ENCODE measurements at regions not wholly inside any gene's neighbourhood (a gene's known extent, or its start where the extent isn't known, plus 50 kb on each side); places are given as distances from the start of the nearest gene placed in this dataset.

GRCh38 chr5:57710126-57710525, 227.5 kb upstream of the ACTBL2 start:
- Histone ChIP-seq H3K27me3 (ENCODE audit: insufficient read depth, low read length) (no peaks in the 10 kb centered on the region), H3K4me3 (ENCODE audit: low read depth, low read length, poor library complexity, severe bottlenecking) (no peak overlapping the region), H3K9me2 (ENCODE audit: low read depth, low read length) (no peaks in the 10 kb centered on the region), H3K36me3 (ENCODE audit: insufficient read depth, low read length) (no peaks in the 10 kb centered on the region), H3F3A (ENCODE audit: insufficient read depth, low read length) (no peaks in the 10 kb centered on the region), H2AFZ (ENCODE audit: low read length) (no peak overlapping the region), H3K4me2 (ENCODE audit: low read length) (no peak overlapping the region), H3K79me2 (ENCODE audit: insufficient read depth, low read length) (no peaks in the 10 kb centered on the region), H3K27ac (ENCODE audit: low read depth, low read length, poor library complexity, severe bottlenecking) (no peak overlapping the region), H4K20me1 (ENCODE audit: insufficient read depth, low read length) (no peaks in the 10 kb centered on the region), H3K9me3 (ENCODE audit: low read length) (no peaks in the 10 kb centered on the region), H3K9ac (ENCODE audit: low read length) (no peak overlapping the region), H3K4me1 (ENCODE audit: insufficient read depth, low read length, severe bottlenecking) (no peaks in the 10 kb centered on the region)
- TF ChIP-seq, protein P1, sequence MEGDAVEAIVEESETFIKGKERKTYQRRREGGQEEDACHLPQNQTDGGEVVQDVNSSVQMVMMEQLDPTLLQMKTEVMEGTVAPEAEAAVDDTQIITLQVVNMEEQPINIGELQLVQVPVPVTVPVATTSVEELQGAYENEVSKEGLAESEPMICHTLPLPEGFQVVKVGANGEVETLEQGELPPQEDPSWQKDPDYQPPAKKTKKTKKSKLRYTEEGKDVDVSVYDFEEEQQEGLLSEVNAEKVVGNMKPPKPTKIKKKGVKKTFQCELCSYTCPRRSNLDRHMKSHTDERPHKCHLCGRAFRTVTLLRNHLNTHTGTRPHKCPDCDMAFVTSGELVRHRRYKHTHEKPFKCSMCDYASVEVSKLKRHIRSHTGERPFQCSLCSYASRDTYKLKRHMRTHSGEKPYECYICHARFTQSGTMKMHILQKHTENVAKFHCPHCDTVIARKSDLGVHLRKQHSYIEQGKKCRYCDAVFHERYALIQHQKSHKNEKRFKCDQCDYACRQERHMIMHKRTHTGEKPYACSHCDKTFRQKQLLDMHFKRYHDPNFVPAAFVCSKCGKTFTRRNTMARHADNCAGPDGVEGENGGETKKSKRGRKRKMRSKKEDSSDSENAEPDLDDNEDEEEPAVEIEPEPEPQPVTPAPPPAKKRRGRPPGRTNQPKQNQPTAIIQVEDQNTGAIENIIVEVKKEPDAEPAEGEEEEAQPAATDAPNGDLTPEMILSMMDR (IDR thresholded peaks at IDR 0.05; ENCODE audit: low read length), result no peak

DNA sequence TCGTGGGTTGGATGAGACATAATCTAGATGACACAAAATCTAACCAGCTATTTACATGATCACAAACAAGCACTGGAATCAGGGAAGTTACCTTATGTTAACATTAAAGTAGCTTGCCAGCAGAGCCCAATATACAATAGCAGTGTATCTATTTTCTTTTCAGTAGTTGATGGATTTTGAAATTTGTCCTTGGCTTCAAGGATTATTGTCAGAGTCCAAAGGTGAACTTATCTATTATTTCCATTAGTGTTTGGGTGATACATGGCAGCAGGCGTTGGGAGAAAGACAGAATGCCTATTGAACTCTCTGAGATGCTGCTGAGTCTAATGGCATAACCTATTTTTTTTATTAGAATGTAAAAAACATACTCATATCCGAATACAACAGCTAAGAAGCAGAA, 223.2 kb upstream of the ACTBL2 start:
- Histone ChIP-seq H3K9me2 (ENCODE audit: low read depth, low read length) (no peaks in the 10 kb centered on the region), H3K4me3 (ENCODE audit: low read depth, low read length, poor library complexity, severe bottlenecking) (no peak overlapping the region), H3K9ac (ENCODE audit: low read length) (no peak overlapping the region), H3K79me2 (ENCODE audit: insufficient read depth, low read length) (no peaks in the 10 kb centered on the region), H4K20me1 (ENCODE audit: insufficient read depth, low read length) (no peaks in the 10 kb centered on the region), H3K9me3 (ENCODE audit: low read length) (no peaks in the 10 kb centered on the region), H3K27ac (ENCODE audit: low read depth, low read length, poor library complexity, severe bottlenecking) (no peak overlapping the region), H3K4me1 (ENCODE audit: insufficient read depth, low read length, severe bottlenecking) (no peaks in the 10 kb centered on the region), H3K36me3 (ENCODE audit: insufficient read depth, low read length) (no peaks in the 10 kb centered on the region), H3K4me2 (ENCODE audit: low read length) (no peak overlapping the region), H3F3A (ENCODE audit: insufficient read depth, low read length) (no peaks in the 10 kb centered on the region), H2AFZ (ENCODE audit: low read length) (no peak overlapping the region), H3K27me3 (ENCODE audit: insufficient read depth, low read length) (no peaks in the 10 kb centered on the region)
- TF ChIP-seq EZH2 (IDR thresholded peaks at IDR 0.05; ENCODE audit: borderline replicate concordance, low read length), result no peak
- TF ChIP-seq, protein P1 (IDR thresholded peaks at IDR 0.05; ENCODE audit: low read length), result no peak

GRCh38 chr5:57703721-57704120, 221.1 kb upstream of the ACTBL2 start:
- H2AFZ ChIP-seq (ENCODE audit: low read length), result no peak overlapping the region
- TF ChIP-seq, protein P1 (IDR thresholded peaks at IDR 0.05; ENCODE audit: low read length), result no peak
- TF ChIP-seq EZH2 (IDR thresholded peaks at IDR 0.05; ENCODE audit: borderline replicate concordance, low read length), result no peak
- no peaks in the 10 kb centered on the region for H3K27me3 ChIP-seq (ENCODE audit: insufficient read depth, low read length)
- H3K9me3 ChIP-seq (ENCODE audit: low read length), result no peaks in the 10 kb centered on the region
- no peaks in the 10 kb centered on the region for H3K4me1 ChIP-seq (ENCODE audit: insufficient read depth, low read length, severe bottlenecking)
- no peaks in the 10 kb centered on the region for H3K79me2 ChIP-seq (ENCODE audit: insufficient read depth, low read length)
- no peaks in the 10 kb centered on the region for H4K20me1 ChIP-seq (ENCODE audit: insufficient read depth, low read length)
- no peak overlapping the region for H3K9ac ChIP-seq (ENCODE audit: low read length)
- H3K4me3 ChIP-seq (ENCODE audit: low read depth, low read length, poor library complexity, severe bottlenecking), result no peak overlapping the region
- H3K27ac ChIP-seq (ENCODE audit: low read depth, low read length, poor library complexity, severe bottlenecking), result no peak overlapping the region
- H3K4me2 ChIP-seq (ENCODE audit: low read length), result no peak overlapping the region
- no peaks in the 10 kb centered on the region for H3K9me2 ChIP-seq (ENCODE audit: low read depth, low read length)
- H3F3A ChIP-seq (ENCODE audit: insufficient read depth, low read length), result no peaks in the 10 kb centered on the region
- no peaks in the 10 kb centered on the region for H3K36me3 ChIP-seq (ENCODE audit: insufficient read depth, low read length)
